CD4-positive, alpha-beta T cell (primary cell): ENCODE measurements at regions not wholly inside any gene's neighbourhood (a gene's known extent, or its start where the extent isn't known, plus 50 kb on each side); places are given as distances from the start of the nearest gene placed in this dataset.

ENCODE experiments used
- ATAC-seq: fragments of 200-7000 bp; cut with Tn5 transposase; one replicate; pipeline ENCODE4 v1.10.0; 2022; ENCODE audit warnings: mild to moderate bottlenecking; ENCODE audit not compliant: poor library complexity
- CTCF ChIA-PET: fragments of 350-600 bp; sonication (Branson Sonifier 250); formaldehyde crosslinking; loops from one replicate; lab custom pipeline; 2021; ENCODE audit warnings: antibody characterized with exemption, inconsistent platforms; lab: Charles Lee
- POLR2A ChIA-PET: fragments of 350-600 bp; sonication (Branson Sonifier 250); formaldehyde crosslinking; loops from one replicate; lab custom pipeline; 2021; ENCODE audit warnings: antibody characterized with exemption, inconsistent platforms; lab: Charles Lee
- DNase-seq, 14 experiments: peaks; one replicate each; pipeline ENCODE4 v3.0.0-alpha.2; 2013 to 2020; ENCODE audit warnings: mixed read lengths in 2 of 14
- H3K27ac ChIP-seq, 2 donors: one replicate each; pipeline versions ENCODE4 v1.5.1 to v1.7.0; 2013; ENCODE audit warnings: low read length in 2 of 2, low read depth in 1 of 2, mild to moderate bottlenecking in 1 of 2
- H3K27me3 ChIP-seq, 2 experiments: 1 replicate in 1 of 2; 2 replicates in 1 of 2; pipeline versions ENCODE4 v1.6.1 to v1.7.0; 2013; ENCODE audit warnings: low read length in 2 of 2, control low read depth in 1 of 2, mild to moderate bottlenecking in 1 of 2, moderate library complexity in 1 of 2; ENCODE audit not compliant: insufficient read depth in 2 of 2, control insufficient read depth in 1 of 2
- H3K36me3 ChIP-seq: one replicate; pipeline ENCODE4 v1.6.1; 2013; ENCODE audit warnings: low read length, control low read depth; ENCODE audit not compliant: insufficient read depth
- H3K4me1 ChIP-seq: one replicate; pipeline ENCODE4 v1.6.1; 2013; ENCODE audit warnings: low read length, control low read depth; ENCODE audit not compliant: insufficient read depth
- H3K4me3 ChIP-seq: one replicate; pipeline ENCODE4 v1.5.1; 2013; ENCODE audit warnings: mild to moderate bottlenecking, low read length, moderate library complexity
- H3K9me3 ChIP-seq, 2 experiments: 1 replicate in 1 of 2; 2 replicates in 1 of 2; pipeline versions ENCODE4 v1.6.1 to v1.7.0; 2013; ENCODE audit warnings: low read length in 2 of 2, mild to moderate bottlenecking in 2 of 2, control low read depth in 1 of 2, moderate library complexity in 1 of 2; ENCODE audit not compliant: control insufficient read depth in 1 of 2, insufficient read depth in 1 of 2
- H3K27ac Mint-ChIP-seq: one replicate; pipeline ENCODE4 v1.8.0; 2020; ENCODE audit warnings: mixed read lengths
- H3K27me3 Mint-ChIP-seq: one replicate; pipeline ENCODE4 v1.8.0; 2021; ENCODE audit warnings: mixed read lengths
- H3K36me3 Mint-ChIP-seq: one replicate; pipeline ENCODE4 v1.8.0; 2021; ENCODE audit warnings: low read depth, mixed read lengths
- H3K4me1 Mint-ChIP-seq: one replicate; pipeline ENCODE4 v1.8.0; 2021; ENCODE audit warnings: low read depth, mixed read lengths
- H3K4me3 Mint-ChIP-seq: one replicate; pipeline ENCODE4 v1.8.0; 2020; ENCODE audit warnings: mild to moderate bottlenecking, mixed read lengths
- H3K9me3 Mint-ChIP-seq: one replicate; pipeline ENCODE4 v1.8.0; 2020; ENCODE audit warnings: mixed read lengths
- CTCF ChIP-seq: fragments of 200-600 bp; IDR thresholded peaks from one replicate; pipeline ENCODE4 v1.8.0; 2022; ENCODE audit warnings: antibody characterized with exemption, mild to moderate bottlenecking
- intact Hi-C, 2 experiments: fragments of 100-400 bp; cut with DNase I in 1 of 2; cut with micrococcal nuclease in 1 of 2; formaldehyde crosslinking; loops; one replicate each; pipeline versions ENCODE4 v1.15.1 to v1.9.0; 2023 to 2025; cut with DNase I, micrococcal nuclease

DNA sequence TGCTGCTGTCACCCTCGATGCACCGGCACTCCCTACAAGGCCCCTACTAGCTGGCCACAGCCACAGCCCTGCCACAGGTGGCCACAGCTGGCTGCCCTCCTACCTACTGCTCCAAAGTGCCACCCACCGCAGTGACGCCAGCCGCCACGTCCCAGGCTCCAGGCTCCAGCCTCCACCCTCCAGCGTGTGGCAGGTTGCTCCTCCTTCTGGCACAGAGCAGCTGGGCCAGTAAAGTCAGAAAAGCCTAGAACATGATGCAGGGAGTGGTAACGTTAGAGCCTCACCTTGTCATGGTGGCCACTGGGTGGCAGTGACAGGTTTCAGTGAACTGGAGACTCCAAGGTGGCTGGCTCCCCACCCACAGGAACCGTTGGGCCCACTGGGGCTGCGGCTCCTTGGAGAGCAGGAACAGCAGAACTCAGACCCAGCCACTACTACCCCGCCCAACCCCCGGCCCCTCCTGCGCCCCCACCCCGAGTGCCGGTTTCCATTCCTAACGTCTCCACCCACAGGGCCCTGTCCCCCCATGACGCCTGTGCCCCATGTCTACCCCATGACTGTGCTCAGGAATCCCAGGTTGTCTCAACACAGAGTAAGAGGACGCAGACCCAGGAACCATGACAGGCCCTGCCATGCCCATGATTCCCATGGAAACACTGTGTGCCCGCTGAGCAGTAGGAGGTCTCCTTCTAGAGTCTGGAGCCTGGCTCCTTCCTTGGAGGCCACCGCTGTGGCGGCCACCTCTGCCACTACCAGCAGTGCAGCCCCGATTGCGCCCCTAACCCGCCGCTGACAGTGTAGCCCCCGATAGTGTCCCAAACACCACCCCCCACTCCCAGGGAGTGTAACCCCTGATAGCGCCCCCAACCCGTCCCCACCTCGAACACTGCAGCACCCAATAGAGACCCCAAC is 52.3 kb upstream of the ZNF33B start:
- H3K4me1 ChIP-seq = no peaks in the 10 kb centered on the region
- intact Hi-C loops = no loop called here
- H3K27me3 ChIP-seq = no peaks in the 10 kb centered on the region
- no peaks in the 10 kb centered on the region for H3K36me3 ChIP-seq
- no peak for TF ChIP-seq CTCF
- Mint-ChIP-seq H3K27me3 (no peaks in the 10 kb centered on the region), H3K9me3 (no peaks in the 10 kb centered on the region), H3K27ac (no peak overlapping the region), H3K36me3 (no peaks in the 10 kb centered on the region), H3K4me1 (no peaks in the 10 kb centered on the region), H3K4me3 (no peak overlapping the region)
- DNase-seq (no peak), ATAC-seq (no peak)
- peaks cover 0 to 14% of the 10 kb centered on the region in 2 experiments for H3K9me3 ChIP-seq
- no peak overlapping the region for H3K27ac ChIP-seq
- no peak overlapping the region for H3K4me3 ChIP-seq
- CTCF ChIA-PET = no interaction called here
- POLR2A ChIA-PET = no interaction called here

DNA sequence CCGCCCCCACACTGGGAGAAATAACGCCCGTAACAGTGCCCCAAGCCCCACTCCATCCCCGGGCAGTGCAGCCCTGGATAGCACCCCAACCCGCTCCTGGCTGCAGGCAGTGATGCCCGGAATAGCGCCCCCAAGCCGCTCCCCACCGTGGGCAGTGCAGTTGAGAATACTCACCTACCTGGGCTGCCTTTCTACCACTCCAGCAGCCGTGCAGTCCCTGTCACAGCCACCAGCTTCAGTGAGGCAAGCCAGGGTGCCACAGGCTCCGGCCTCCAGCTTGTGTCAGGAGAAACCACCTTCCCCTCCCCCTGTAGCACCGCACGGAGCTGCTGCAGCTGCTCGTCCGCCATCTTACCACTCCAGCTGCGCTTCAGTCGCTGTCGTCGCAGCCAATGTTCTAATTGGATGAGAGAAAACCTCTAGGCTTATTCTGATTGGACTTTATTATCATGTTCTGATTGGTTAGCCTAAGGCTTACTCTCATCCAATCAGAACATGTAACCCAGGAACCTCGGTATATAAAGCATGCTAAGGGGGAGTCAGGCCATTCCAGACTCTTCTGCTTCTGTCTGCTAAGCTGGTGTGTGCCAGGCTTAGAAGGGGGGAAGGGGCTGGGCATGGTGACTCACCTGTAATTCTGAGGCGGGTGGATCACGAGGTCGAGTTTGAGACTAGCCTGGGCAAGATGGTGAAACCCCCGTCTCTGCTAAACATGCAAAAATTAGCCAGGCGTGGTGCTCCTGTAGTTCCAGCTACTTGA is 53.2 kb upstream of the ZNF33B start:
- Histone ChIP-seq H3K27me3 (no peaks in the 10 kb centered on the region), H3K4me1 (no peaks in the 10 kb centered on the region), H3K9me3 (peaks cover 0 to 14% of the 10 kb centered on the region in 2 experiments), H3K4me3 (no peak overlapping the region), H3K36me3 (no peaks in the 10 kb centered on the region), H3K27ac (no peak overlapping the region)
- ATAC-seq (no peak), DNase-seq (no peak)
- Mint-ChIP-seq H3K4me1 (no peaks in the 10 kb centered on the region), H3K36me3 (no peaks in the 10 kb centered on the region), H3K9me3 (no peaks in the 10 kb centered on the region), H3K27ac (no peak overlapping the region), H3K27me3 (no peaks in the 10 kb centered on the region), H3K4me3 (no peak overlapping the region)
- ChIA-PET POLR2A (no interaction called here), CTCF (no interaction called here)
- intact Hi-C loops = no loop called here
- TF ChIP-seq CTCF = no peak

GRCh38 chr10:42697926-42698325 is 59.6 kb upstream of the ZNF33B start:
- CTCF ChIA-PET = no interaction called here
- POLR2A ChIA-PET = no interaction called here
- H3K4me3 ChIP-seq = no peak overlapping the region
- no peak for TF ChIP-seq CTCF
- no peaks in the 10 kb centered on the region for H3K36me3 ChIP-seq
- DNase-seq = no peak
- no peaks in the 10 kb centered on the region for H3K4me1 ChIP-seq
- no peak overlapping the region for H3K27ac Mint-ChIP-seq
- ATAC-seq = no peak
- H3K27me3 ChIP-seq = peaks cover 0 to 5% of the 10 kb centered on the region in 2 experiments
- no peaks in the 10 kb centered on the region for H3K4me1 Mint-ChIP-seq
- H3K4me3 Mint-ChIP-seq = no peak overlapping the region
- no peaks in the 10 kb centered on the region for H3K9me3 Mint-ChIP-seq
- H3K27me3 Mint-ChIP-seq = peaks cover 42% of the 10 kb centered on the region
- no peak overlapping the region for H3K27ac ChIP-seq
- intact Hi-C loops = loop anchor here in 1 of 2 experiments (2.0 kb wide), 1 partner anchor 15 kb away; no protein-coding TSS in a partner anchor
- H3K9me3 ChIP-seq = no peaks in the 10 kb centered on the region
- H3K36me3 Mint-ChIP-seq = no peaks in the 10 kb centered on the region
